Nephron (organoid): ENCODE measurements at regions not wholly inside any gene's neighbourhood (a gene's known extent, or its start where the extent isn't known, plus 50 kb on each side); places are given as distances from the start of the nearest gene placed in this dataset.
"Not testable (repeated sequence)": the region's sequence is repeated elsewhere in the genome, so short reads cannot be mapped to it uniquely, and the experiment has no call there.

Experiments
- H3K27ac Mint-ChIP-seq, 3 experiments: 2 replicates each; pipeline ENCODE4 v1.8.0; 2020; ENCODE audit warnings: mixed read lengths in 3 of 3, mild to moderate bottlenecking in 2 of 3, moderate library complexity in 1 of 3
- H3K27me3 Mint-ChIP-seq: 2 replicates; pipeline ENCODE4 v1.8.0; 2021; ENCODE audit warnings: low read depth, mild to moderate bottlenecking, moderate library complexity, mixed read lengths
- H3K36me3 Mint-ChIP-seq: 2 replicates; pipeline ENCODE4 v1.8.0; 2020; ENCODE audit warnings: low read depth, mixed read lengths
- H3K4me1 Mint-ChIP-seq: 2 replicates; pipeline ENCODE4 v1.8.0; 2020; ENCODE audit warnings: mixed read lengths
- H3K4me3 Mint-ChIP-seq, 3 experiments: 2 replicates each; pipeline ENCODE4 v1.8.0; 2020; ENCODE audit warnings: mild to moderate bottlenecking in 3 of 3, mixed read lengths in 3 of 3, moderate library complexity in 2 of 3
- H3K9me3 Mint-ChIP-seq: 2 replicates; pipeline ENCODE4 v1.8.0; 2020; ENCODE audit warnings: mixed read lengths
- CTCF ChIP-seq, 3 experiments: fragments of 200-600 bp; sonication (generic); IDR thresholded peaks; one replicate each; pipeline ENCODE4 v1.5.0; 2021; ENCODE audit warnings: antibody characterized with exemption in 3 of 3; ENCODE audit not compliant: unreplicated experiment in 3 of 3

GRCh38 chr17:28256881-28257280 lies 62.1 kb upstream of the TMEM97 start:
- Mint-ChIP-seq H3K4me1 (no peaks in the 10 kb centered on the region), H3K27ac (no peak overlapping the region), H3K36me3 (no peaks in the 10 kb centered on the region), H3K4me3 (no peak overlapping the region), H3K9me3 (peaks cover 2% of the 10 kb centered on the region), H3K27me3 (peaks cover 17% of the 10 kb centered on the region)
- no peak for TF ChIP-seq CTCF (IDR thresholded peaks at IDR 0.05; ENCODE audit: unreplicated experiment in 3 of 3)

GRCh38 chr17:28258347-28258887 lies 60.6 kb upstream of the TMEM97 start:
- peaks cover 9% of the 10 kb centered on the region for H3K27me3 Mint-ChIP-seq
- no peaks in the 10 kb centered on the region for H3K4me1 Mint-ChIP-seq
- H3K36me3 Mint-ChIP-seq: no peaks in the 10 kb centered on the region
- H3K4me3 Mint-ChIP-seq: no peak overlapping the region
- peak overlapping the region in 1 of 3 experiments; percentile 57 for H3K27ac Mint-ChIP-seq
- no peak for TF ChIP-seq CTCF (IDR thresholded peaks at IDR 0.05; ENCODE audit: unreplicated experiment in 3 of 3)
- H3K9me3 Mint-ChIP-seq: peaks cover 15% of the 10 kb centered on the region

GRCh38 chr17:28261219-28261618 lies 57.8 kb upstream of the TMEM97 start:
- H3K4me1 Mint-ChIP-seq: no peaks in the 10 kb centered on the region
- H3K9me3 Mint-ChIP-seq: peaks cover 17% of the 10 kb centered on the region
- no peaks in the 10 kb centered on the region for H3K36me3 Mint-ChIP-seq
- no peak for TF ChIP-seq CTCF (IDR thresholded peaks at IDR 0.05; ENCODE audit: unreplicated experiment in 3 of 3)
- no peak overlapping the region for H3K27ac Mint-ChIP-seq
- H3K27me3 Mint-ChIP-seq: peaks cover 3% of the 10 kb centered on the region
- no peak overlapping the region for H3K4me3 Mint-ChIP-seq

GRCh38 chr17:28262123-28262745 lies 56.8 kb upstream of the TMEM97 start:
- H3K27ac Mint-ChIP-seq, H3K4me1 Mint-ChIP-seq, H3K4me3 Mint-ChIP-seq, H3K27me3 Mint-ChIP-seq, H3K36me3 Mint-ChIP-seq: not testable (repeated sequence)
- H3K9me3 Mint-ChIP-seq: peaks cover 22% of the 10 kb centered on the region

- H3K27me3 Mint-ChIP-seq, H3K4me1 Mint-ChIP-seq, H3K36me3 Mint-ChIP-seq, H3K4me3 Mint-ChIP-seq, H3K27ac Mint-ChIP-seq: not testable (repeated sequence)
- H3K9me3 Mint-ChIP-seq: peaks cover 37% of the 10 kb centered on the region
Observed at GRCh38 chr17:28264902-28265548, 54.0 kb upstream of the TMEM97 start.

- not testable (repeated sequence) for H3K36me3 Mint-ChIP-seq, H3K4me1 Mint-ChIP-seq, H3K27ac Mint-ChIP-seq, H3K4me3 Mint-ChIP-seq
- Mint-ChIP-seq H3K27me3 (peaks cover 13% of the 10 kb centered on the region), H3K9me3 (peaks cover 38% of the 10 kb centered on the region)
Observed at GRCh38 chr17:28265856-28266546, 53.0 kb upstream of the TMEM97 start.

- H3K9me3 Mint-ChIP-seq: peaks cover 38% of the 10 kb centered on the region
- H3K4me3 Mint-ChIP-seq, H3K4me1 Mint-ChIP-seq, H3K27ac Mint-ChIP-seq, H3K36me3 Mint-ChIP-seq: not testable (repeated sequence)
- H3K27me3 Mint-ChIP-seq: peaks cover 14% of the 10 kb centered on the region
Observed at GRCh38 chr17:28266547-28266920, 52.5 kb upstream of the TMEM97 start.

GRCh38 chr17:28266926-28267719 lies 51.9 kb upstream of the TMEM97 start:
- not testable (repeated sequence) for H3K4me1 Mint-ChIP-seq, H3K4me3 Mint-ChIP-seq, H3K27ac Mint-ChIP-seq, H3K36me3 Mint-ChIP-seq
- peaks cover 14% of the 10 kb centered on the region for H3K27me3 Mint-ChIP-seq
- H3K9me3 Mint-ChIP-seq: peaks cover 33% of the 10 kb centered on the region
